ENCODE measurements at regions not wholly inside any gene's neighbourhood (a gene's known extent, or its start where the extent isn't known, plus 50 kb on each side); places are given as distances from the start of the nearest gene placed in this dataset.

DNA sequence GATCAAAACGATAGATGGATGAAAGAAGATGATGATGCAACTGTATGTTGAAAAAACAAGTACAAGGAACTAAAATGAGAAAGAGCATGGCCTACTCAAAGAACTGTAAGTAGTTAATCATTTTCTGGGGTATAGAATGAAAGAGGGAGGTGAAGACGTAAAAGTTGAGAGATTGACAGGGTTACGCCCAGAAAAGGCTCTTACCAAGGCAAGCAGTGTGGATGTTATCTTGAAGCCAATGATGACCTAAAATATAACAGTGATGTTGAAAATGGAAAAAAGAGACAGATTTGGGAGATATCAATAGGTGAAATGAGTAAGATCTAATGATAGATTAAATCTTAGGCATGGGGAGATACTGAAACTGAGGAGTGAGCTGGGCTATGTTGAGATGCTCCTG, 80.4 kb upstream of the GNAQ start:
- TF ChIP-seq, protein P1, sequence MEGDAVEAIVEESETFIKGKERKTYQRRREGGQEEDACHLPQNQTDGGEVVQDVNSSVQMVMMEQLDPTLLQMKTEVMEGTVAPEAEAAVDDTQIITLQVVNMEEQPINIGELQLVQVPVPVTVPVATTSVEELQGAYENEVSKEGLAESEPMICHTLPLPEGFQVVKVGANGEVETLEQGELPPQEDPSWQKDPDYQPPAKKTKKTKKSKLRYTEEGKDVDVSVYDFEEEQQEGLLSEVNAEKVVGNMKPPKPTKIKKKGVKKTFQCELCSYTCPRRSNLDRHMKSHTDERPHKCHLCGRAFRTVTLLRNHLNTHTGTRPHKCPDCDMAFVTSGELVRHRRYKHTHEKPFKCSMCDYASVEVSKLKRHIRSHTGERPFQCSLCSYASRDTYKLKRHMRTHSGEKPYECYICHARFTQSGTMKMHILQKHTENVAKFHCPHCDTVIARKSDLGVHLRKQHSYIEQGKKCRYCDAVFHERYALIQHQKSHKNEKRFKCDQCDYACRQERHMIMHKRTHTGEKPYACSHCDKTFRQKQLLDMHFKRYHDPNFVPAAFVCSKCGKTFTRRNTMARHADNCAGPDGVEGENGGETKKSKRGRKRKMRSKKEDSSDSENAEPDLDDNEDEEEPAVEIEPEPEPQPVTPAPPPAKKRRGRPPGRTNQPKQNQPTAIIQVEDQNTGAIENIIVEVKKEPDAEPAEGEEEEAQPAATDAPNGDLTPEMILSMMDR (IDR thresholded peaks at IDR 0.05), result no peak
- no peak for TF ChIP-seq POLR2A (IDR thresholded peaks at IDR 0.05)

Measured in adrenal gland (tissue), 5 donors.